DND-41 (cell line): ENCODE measurements at regions not wholly inside any gene's neighbourhood (a gene's known extent, or its start where the extent isn't known, plus 50 kb on each side); places are given as distances from the start of the nearest gene placed in this dataset.

Source experiments
- ATAC-seq: fragments of 200-7000 bp; cut with Tn5 transposase; 3 replicates; pipeline ENCODE4 v1.9.1; 2021; ENCODE audit warnings: low read depth; ENCODE audit not compliant: insufficient read depth
- DNase-seq: peaks from one replicate; pipeline ENCODE4 v3.0.0-alpha.2; 2020
- H2AFZ ChIP-seq: 2 replicates; pipeline ENCODE4 v1.6.0; 2012; ENCODE audit warnings: low read depth, low read length
- H3K27ac ChIP-seq: 2 replicates; pipeline ENCODE4 v1.5.1; 2012; ENCODE audit warnings: low read length, inconsistent platforms
- H3K27me3 ChIP-seq: fragments of 200-600 bp; sonication (generic); 2 replicates; pipeline ENCODE4 v1.6.0; 2012; ENCODE audit warnings: low read length, mild to moderate bottlenecking, inconsistent platforms; ENCODE audit not compliant: insufficient read depth, poor library complexity
- H3K36me3 ChIP-seq: 2 replicates; pipeline ENCODE4 v1.5.1; 2012; ENCODE audit warnings: low read length, inconsistent platforms; ENCODE audit not compliant: insufficient read depth
- H3K4me1 ChIP-seq: 2 replicates; pipeline ENCODE4 v1.5.1; 2012; ENCODE audit warnings: mild to moderate bottlenecking, low read length; ENCODE audit not compliant: insufficient read depth
- H3K4me2 ChIP-seq: 2 replicates; pipeline ENCODE4 v1.6.0; 2012; ENCODE audit warnings: mild to moderate bottlenecking, moderate library complexity, low read length, inconsistent platforms; ENCODE audit not compliant: insufficient read depth
- H3K4me3 ChIP-seq, 2 experiments: fragments of 200-600 bp in 1 of 2; shearing (Covaris generic) in 1 of 2; 2 replicates each; pipeline ENCODE4 v1.5.1; 2012 to 2016; ENCODE audit warnings: inconsistent platforms in 2 of 2, low read length in 2 of 2, mild to moderate bottlenecking in 2 of 2, low read depth in 1 of 2, moderate library complexity in 1 of 2
- H3K79me2 ChIP-seq: 2 replicates; pipeline ENCODE4 v1.6.0; 2012; ENCODE audit warnings: low read length, inconsistent platforms; ENCODE audit not compliant: insufficient read depth
- H3K9ac ChIP-seq: 2 replicates; pipeline ENCODE4 v1.6.0; 2012; ENCODE audit warnings: low read depth, mild to moderate bottlenecking, inconsistent platforms, low read length, moderate library complexity
- H3K9me3 ChIP-seq: 2 replicates; pipeline ENCODE4 v1.5.1; 2012; ENCODE audit warnings: low read length, moderate library complexity, mild to moderate bottlenecking, inconsistent platforms; ENCODE audit not compliant: insufficient read depth, severe bottlenecking
- H4K20me1 ChIP-seq: 2 replicates; pipeline ENCODE4 v1.6.0; 2012; ENCODE audit warnings: low read length; ENCODE audit not compliant: insufficient read depth
- CTCF ChIP-seq: IDR thresholded peaks from 2 replicates; pipeline ENCODE4 v1.5.1; 2012; ENCODE audit warnings: borderline replicate concordance, low read length, moderate library complexity, mild to moderate bottlenecking; ENCODE audit not compliant: poor library complexity, severe bottlenecking; ENCODE audit errors: extremely low read depth
- EZH2 ChIP-seq: IDR thresholded peaks from 3 replicates; pipeline ENCODE4 v1.6.1; 2012; ENCODE audit warnings: borderline replicate concordance, low read depth, mild to moderate bottlenecking, moderate library complexity, low read length, inconsistent platforms; ENCODE audit not compliant: severe bottlenecking

- Histone ChIP-seq H4K20me1 (no peaks in the 10 kb centered on the region), H3K27me3 (peaks cover 7% of the 10 kb centered on the region)
- TF ChIP-seq CTCF: no peak
- no peak for TF ChIP-seq EZH2
These were observed 131.0 kb upstream of the DAB2 start for GRCh38 chr5:39555788-39556187.

GRCh38 chr5:39547553-39548154 lies 122.9 kb upstream of the DAB2 start:
- Histone ChIP-seq H3K4me1 (peaks cover 10% of the 10 kb centered on the region), H3K79me2 (no peaks in the 10 kb centered on the region), H2AFZ (peak overlapping the region; percentile 52), H4K20me1 (no peaks in the 10 kb centered on the region), H3K27ac (no peak overlapping the region), H3K27me3 (peaks cover 8% of the 10 kb centered on the region), H3K9ac (no peak overlapping the region; the same call in 1 of the 2 replicates), H3K9me3 (no peaks in the 10 kb centered on the region), H3K36me3 (no peaks in the 10 kb centered on the region), H3K4me3 (peak overlapping the region in 1 of 2 experiments; percentile 40; a peak in 1 of 4 replicates), H3K4me2 (peak overlapping the region; percentile 56)
- DNase-seq (peak; percentile 7), ATAC-seq (peak; percentile 71)
- TF ChIP-seq EZH2: no peak
- peak; percentile 86 for TF ChIP-seq CTCF

More at GRCh38 chr5:39555788-39556187, 131.0 kb upstream of the DAB2 start:
- Histone ChIP-seq H3K27ac (no peak overlapping the region), H3K36me3 (no peaks in the 10 kb centered on the region), H3K9me3 (no peaks in the 10 kb centered on the region), H3K4me3 (no peak overlapping the region), H3K4me1 (no peaks in the 10 kb centered on the region), H3K79me2 (no peaks in the 10 kb centered on the region), H2AFZ (no peak overlapping the region), H3K4me2 (no peak overlapping the region), H3K9ac (no peak overlapping the region)
- DNase-seq (no peak), ATAC-seq (no peak)

DNA sequence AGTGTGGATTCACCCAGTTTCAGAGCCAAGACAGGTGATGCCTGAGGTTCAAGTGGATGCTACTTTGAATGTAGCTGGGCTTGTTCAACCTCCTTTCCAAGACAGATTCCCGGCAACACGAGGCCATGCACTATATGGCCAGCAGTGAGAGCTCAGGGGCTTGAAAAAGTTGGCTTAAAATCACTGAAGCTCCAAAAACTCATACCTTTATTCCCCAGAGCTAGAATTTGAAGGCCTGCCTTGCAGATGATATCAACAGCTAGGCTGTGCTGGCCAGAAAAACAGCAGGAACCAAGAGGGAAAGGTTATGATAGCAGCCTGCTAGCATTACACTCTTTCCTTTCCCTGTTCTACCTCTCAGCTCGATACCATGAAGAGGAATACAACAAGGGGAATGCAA lies 120.2 kb upstream of the DAB2 start:
- Histone ChIP-seq H3K4me3 (no peak overlapping the region), H3K27me3 (peaks cover 8% of the 10 kb centered on the region), H3K79me2 (no peaks in the 10 kb centered on the region), H3K36me3 (no peaks in the 10 kb centered on the region), H2AFZ (no peak overlapping the region), H3K9me3 (no peaks in the 10 kb centered on the region), H3K9ac (no peak overlapping the region), H3K4me2 (no peak overlapping the region), H3K27ac (no peak overlapping the region), H3K4me1 (peaks cover 10% of the 10 kb centered on the region), H4K20me1 (no peaks in the 10 kb centered on the region)
- DNase-seq: no peak
- ATAC-seq: no peak
- no peak for TF ChIP-seq EZH2
- no peak for TF ChIP-seq CTCF
